ENCODE measurements at regions not wholly inside any gene's neighbourhood (a gene's known extent, or its start where the extent isn't known, plus 50 kb on each side); places are given as distances from the start of the nearest gene placed in this dataset.

DNA sequence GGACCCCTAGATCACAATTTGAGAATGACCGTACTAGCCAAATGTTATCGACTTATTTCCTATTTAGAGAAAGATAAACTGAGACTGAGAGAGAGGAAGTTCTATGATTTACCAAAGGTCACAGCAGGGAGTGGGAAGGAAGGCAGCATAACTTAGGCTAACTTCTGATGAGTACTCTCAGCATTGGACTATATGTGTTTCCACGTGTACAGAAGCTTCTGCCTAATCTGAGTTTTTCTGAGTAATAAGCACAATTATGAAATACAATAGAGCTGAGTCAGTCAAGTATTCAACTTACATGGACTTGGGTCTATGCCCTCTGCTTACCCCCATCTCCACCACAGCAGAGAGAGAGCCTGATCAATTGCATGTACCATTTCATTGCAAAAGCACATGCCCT lies 88.1 kb upstream of the HIVEP3 start:
- no peak overlapping the region for H3K4me2 ChIP-seq
- no peak overlapping the region for H2AFZ ChIP-seq
- H3K36me3 ChIP-seq (replicated peaks; ENCODE audit: insufficient read depth, low read depth), result no peaks in the 10 kb centered on the region
- H3K4me1 ChIP-seq (ENCODE audit: insufficient read depth), result no peaks in the 10 kb centered on the region
- H3K9me2 ChIP-seq (replicated peaks; ENCODE audit: insufficient read depth), result no peaks in the 10 kb centered on the region
- H3K9me3 ChIP-seq (ENCODE audit: low read depth), result no peaks in the 10 kb centered on the region
- H3K27me3 ChIP-seq, result peaks cover 4% of the 10 kb centered on the region
- H4K20me1 ChIP-seq (ENCODE audit: insufficient read depth, poor library complexity, severe bottlenecking), result no peaks in the 10 kb centered on the region
- 62% methylated on average over 3 of the region's 3 CpGs for WGBS (ENCODE audit: low lambda C conversion rate, missing lambda C conversion rate)
- H3K79me2 ChIP-seq, result no peaks in the 10 kb centered on the region
- H3K27ac ChIP-seq, result no peak overlapping the region
- TF ChIP-seq, protein P1, sequence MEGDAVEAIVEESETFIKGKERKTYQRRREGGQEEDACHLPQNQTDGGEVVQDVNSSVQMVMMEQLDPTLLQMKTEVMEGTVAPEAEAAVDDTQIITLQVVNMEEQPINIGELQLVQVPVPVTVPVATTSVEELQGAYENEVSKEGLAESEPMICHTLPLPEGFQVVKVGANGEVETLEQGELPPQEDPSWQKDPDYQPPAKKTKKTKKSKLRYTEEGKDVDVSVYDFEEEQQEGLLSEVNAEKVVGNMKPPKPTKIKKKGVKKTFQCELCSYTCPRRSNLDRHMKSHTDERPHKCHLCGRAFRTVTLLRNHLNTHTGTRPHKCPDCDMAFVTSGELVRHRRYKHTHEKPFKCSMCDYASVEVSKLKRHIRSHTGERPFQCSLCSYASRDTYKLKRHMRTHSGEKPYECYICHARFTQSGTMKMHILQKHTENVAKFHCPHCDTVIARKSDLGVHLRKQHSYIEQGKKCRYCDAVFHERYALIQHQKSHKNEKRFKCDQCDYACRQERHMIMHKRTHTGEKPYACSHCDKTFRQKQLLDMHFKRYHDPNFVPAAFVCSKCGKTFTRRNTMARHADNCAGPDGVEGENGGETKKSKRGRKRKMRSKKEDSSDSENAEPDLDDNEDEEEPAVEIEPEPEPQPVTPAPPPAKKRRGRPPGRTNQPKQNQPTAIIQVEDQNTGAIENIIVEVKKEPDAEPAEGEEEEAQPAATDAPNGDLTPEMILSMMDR (IDR thresholded peaks at IDR 0.05; ENCODE audit: poor library complexity), result no peak
- TF ChIP-seq EZH2 (IDR thresholded peaks at IDR 0.05; ENCODE audit: borderline replicate concordance), result no peak
- TF ChIP-seq EZH2phosphoT487 (IDR thresholded peaks at IDR 0.05; ENCODE audit: low read depth, severe bottlenecking, unreplicated experiment), result no peak
- DNase-seq (ENCODE audit: low spot score), result no peak
- H3K4me3 ChIP-seq, result no peak overlapping the region

- no peak overlapping the region for H3K4me3 ChIP-seq
- no peak for DNase-seq (ENCODE audit: low spot score)
Observed at GRCh38 chr1:42006093-42006492, 87.4 kb upstream of the HIVEP3 start.

DNA sequence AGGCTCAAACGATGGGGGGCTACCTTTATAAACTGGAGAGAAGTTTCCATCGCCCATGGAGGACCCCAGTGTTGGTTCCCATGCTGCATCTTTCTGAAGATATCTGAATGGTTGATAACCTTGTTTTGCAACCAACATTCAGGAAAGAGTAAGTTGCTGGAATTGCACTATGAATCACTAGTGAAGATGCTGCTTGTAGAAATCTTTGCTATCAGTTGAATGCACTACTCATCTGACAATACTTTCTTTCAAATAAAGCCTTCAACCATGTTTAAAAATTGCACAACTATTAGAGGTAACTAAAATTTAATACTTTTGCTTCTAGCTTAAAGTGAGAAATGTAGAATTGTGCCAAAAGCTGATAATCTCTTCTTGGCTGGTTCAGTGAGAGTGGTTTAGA lies 86.8 kb upstream of the HIVEP3 start:
- Histone ChIP-seq H3K27me3 (no peaks in the 10 kb centered on the region), H3K9me3 (ENCODE audit: low read depth) (no peaks in the 10 kb centered on the region), H4K20me1 (ENCODE audit: insufficient read depth, poor library complexity, severe bottlenecking) (no peaks in the 10 kb centered on the region), H2AFZ (no peak overlapping the region), H3K4me3 (no peak overlapping the region), H3K9me2 (replicated peaks; ENCODE audit: insufficient read depth) (no peaks in the 10 kb centered on the region), H3K79me2 (no peaks in the 10 kb centered on the region), H3K36me3 (replicated peaks; ENCODE audit: insufficient read depth, low read depth) (no peaks in the 10 kb centered on the region), H3K4me2 (no peak overlapping the region), H3K4me1 (ENCODE audit: insufficient read depth) (no peaks in the 10 kb centered on the region), H3K27ac (no peak overlapping the region)
- 87% methylated on average over 2 of the region's 2 CpGs for WGBS (ENCODE audit: low lambda C conversion rate, missing lambda C conversion rate)
- TF ChIP-seq EZH2 (IDR thresholded peaks at IDR 0.05; ENCODE audit: borderline replicate concordance) (no peak), EZH2phosphoT487 (IDR thresholded peaks at IDR 0.05; ENCODE audit: low read depth, severe bottlenecking, unreplicated experiment) (no peak)
- TF ChIP-seq, protein P1 (IDR thresholded peaks at IDR 0.05; ENCODE audit: poor library complexity), result no peak
- no peak for DNase-seq (ENCODE audit: low spot score)

More at GRCh38 chr1:42006093-42006492, 87.4 kb upstream of the HIVEP3 start:
- no peaks in the 10 kb centered on the region for H3K9me3 ChIP-seq (ENCODE audit: low read depth)
- WGBS (ENCODE audit: low lambda C conversion rate, missing lambda C conversion rate), result 86% methylated on average over 2 of the region's 2 CpGs
- H4K20me1 ChIP-seq (ENCODE audit: insufficient read depth, poor library complexity, severe bottlenecking), result no peaks in the 10 kb centered on the region
- peaks cover 3% of the 10 kb centered on the region for H3K27me3 ChIP-seq
- TF ChIP-seq EZH2 (IDR thresholded peaks at IDR 0.05; ENCODE audit: borderline replicate concordance) (no peak), EZH2phosphoT487 (IDR thresholded peaks at IDR 0.05; ENCODE audit: low read depth, severe bottlenecking, unreplicated experiment) (no peak)
- TF ChIP-seq, protein P1 (IDR thresholded peaks at IDR 0.05; ENCODE audit: poor library complexity), result no peak
- no peak overlapping the region for H3K4me2 ChIP-seq
- no peak overlapping the region for H3K27ac ChIP-seq
- H3K9me2 ChIP-seq (replicated peaks; ENCODE audit: insufficient read depth), result no peaks in the 10 kb centered on the region
- H3K4me1 ChIP-seq (ENCODE audit: insufficient read depth), result no peaks in the 10 kb centered on the region
- no peak overlapping the region for H2AFZ ChIP-seq
- no peaks in the 10 kb centered on the region for H3K36me3 ChIP-seq (replicated peaks; ENCODE audit: insufficient read depth, low read depth)
- no peaks in the 10 kb centered on the region for H3K79me2 ChIP-seq

- no peak overlapping the region for H2AFZ ChIP-seq
- no peaks in the 10 kb centered on the region for H3K9me2 ChIP-seq (replicated peaks; ENCODE audit: insufficient read depth)
- 83% methylated on average over 5 of the region's 5 CpGs for WGBS (ENCODE audit: low lambda C conversion rate, missing lambda C conversion rate)
- H3K27ac ChIP-seq, result no peak overlapping the region
- no peaks in the 10 kb centered on the region for H3K27me3 ChIP-seq
- H4K20me1 ChIP-seq (ENCODE audit: insufficient read depth, poor library complexity, severe bottlenecking), result no peaks in the 10 kb centered on the region
- no peak for DNase-seq (ENCODE audit: low spot score)
- H3K79me2 ChIP-seq, result no peaks in the 10 kb centered on the region
- H3K9me3 ChIP-seq (ENCODE audit: low read depth), result no peaks in the 10 kb centered on the region
- H3K4me3 ChIP-seq, result no peak overlapping the region
- TF ChIP-seq EZH2 (IDR thresholded peaks at IDR 0.05; ENCODE audit: borderline replicate concordance) (no peak), EZH2phosphoT487 (IDR thresholded peaks at IDR 0.05; ENCODE audit: low read depth, severe bottlenecking, unreplicated experiment) (no peak)
- TF ChIP-seq, protein P1 (IDR thresholded peaks at IDR 0.05; ENCODE audit: poor library complexity), result no peak
- no peaks in the 10 kb centered on the region for H3K36me3 ChIP-seq (replicated peaks; ENCODE audit: insufficient read depth, low read depth)
- H3K4me2 ChIP-seq, result no peak overlapping the region
- no peaks in the 10 kb centered on the region for H3K4me1 ChIP-seq (ENCODE audit: insufficient read depth)
Observed at GRCh38 chr1:42004860-42005259, 86.1 kb upstream of the HIVEP3 start.

Data from hepatocyte (in vitro differentiated cells).